ENCODE measurements at regions not wholly inside any gene's neighbourhood (a gene's known extent, or its start where the extent isn't known, plus 50 kb on each side); places are given as distances from the start of the nearest gene placed in this dataset.
"Not testable (repeated sequence)": the region's sequence is repeated elsewhere in the genome, so short reads cannot be mapped to it uniquely, and the experiment has no call there.

DNA sequence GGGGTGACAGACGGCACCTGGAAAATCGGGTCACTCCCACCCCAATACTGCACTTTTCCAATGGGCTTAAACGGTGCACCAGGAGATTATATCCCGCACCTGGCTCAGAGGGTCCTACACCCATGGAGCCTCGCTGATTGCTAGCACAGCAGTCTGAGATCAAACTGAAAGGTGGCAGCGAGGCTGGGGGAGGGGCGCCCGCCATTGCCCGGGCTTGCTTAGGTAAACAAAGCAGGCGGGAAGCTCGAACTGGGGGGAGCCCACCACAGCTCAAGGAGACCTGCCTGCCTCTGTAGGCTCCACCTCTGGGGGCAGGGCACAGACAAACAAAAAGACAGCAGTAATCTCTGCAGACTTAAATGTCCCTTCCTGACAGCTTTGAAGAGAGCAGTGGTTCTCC is 208.1 kb downstream of the SLC38A4 start:
- not testable (repeated sequence) for DNase-seq

DNA sequence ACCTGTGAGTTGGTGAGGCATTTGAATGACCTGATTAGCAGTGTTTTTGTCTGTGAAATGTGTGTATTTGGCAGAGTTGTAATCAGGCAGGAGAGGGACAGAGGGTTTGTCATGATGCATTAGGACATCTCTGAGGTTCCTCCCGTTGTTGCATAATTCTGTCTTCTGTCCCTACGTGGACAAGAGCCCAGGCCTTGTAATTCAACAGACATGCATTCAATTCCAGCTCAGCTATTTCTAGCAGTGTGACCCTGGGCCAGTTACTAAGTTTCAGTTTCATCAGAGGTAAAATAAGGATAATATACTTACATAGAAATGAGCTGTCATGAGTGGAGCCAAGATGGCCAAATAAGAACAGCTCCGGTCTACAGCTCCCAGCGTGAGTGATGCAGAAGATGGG is 208.6 kb downstream of the SLC38A4 start:
- no peak for DNase-seq

DNA sequence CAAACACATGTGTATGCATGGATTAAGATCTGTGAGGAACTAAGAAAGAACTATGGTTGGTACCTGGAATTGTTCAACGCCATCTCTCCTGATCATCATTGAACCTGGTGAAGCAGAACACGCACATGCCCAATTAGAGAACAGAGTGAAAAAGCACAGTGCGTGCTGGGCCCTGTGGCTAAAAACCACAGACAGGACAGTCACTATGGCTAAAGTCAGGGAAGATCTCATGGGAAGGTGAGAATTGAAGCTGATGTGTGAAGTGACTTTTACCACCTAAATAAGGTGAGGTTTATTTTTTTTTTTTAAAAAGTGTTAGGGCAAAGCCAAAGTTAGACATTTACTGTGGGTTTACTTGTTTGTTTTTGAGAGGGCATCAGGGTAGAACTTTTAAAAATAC is 215.0 kb downstream of the SLC38A4 start:
- no peak for DNase-seq

DNA sequence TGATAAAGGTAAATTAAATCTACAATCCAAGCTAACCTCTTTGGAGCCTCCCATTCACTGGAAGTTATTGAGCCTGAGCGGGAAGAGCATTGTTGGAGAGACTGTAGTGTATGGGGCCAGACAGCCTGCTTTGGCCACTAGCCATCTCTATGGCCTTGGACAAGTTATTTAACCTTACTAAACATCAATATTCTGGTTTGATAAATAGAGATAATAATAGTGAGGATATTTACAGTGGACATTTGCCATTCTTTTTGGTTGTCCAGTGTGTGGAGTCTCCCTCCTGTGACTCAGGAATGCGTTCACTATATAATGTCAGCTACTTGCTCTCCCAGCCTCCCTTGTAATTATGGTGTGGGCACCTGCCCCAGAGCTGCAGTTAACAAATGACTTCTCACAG is 216.1 kb downstream of the SLC38A4 start:
- no peak for DNase-seq

DNA sequence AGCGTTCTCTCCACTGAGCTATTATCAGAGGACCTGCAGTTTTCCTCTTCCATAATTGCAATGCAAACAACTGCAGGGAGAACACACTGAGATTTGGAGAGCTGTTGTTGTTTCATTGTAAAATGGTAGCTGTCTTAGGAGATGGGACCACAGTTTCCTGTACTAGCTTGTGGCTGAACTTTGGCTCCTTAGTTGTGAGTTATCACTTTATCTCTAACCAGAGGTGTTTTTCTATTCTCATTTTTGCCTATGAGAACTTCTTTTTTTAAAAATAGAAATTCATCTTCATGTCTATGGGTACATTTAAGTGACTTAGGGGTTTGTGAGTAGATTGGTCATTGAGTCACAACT is 216.5 kb downstream of the SLC38A4 start:
- DNase-seq = no peak

DNA sequence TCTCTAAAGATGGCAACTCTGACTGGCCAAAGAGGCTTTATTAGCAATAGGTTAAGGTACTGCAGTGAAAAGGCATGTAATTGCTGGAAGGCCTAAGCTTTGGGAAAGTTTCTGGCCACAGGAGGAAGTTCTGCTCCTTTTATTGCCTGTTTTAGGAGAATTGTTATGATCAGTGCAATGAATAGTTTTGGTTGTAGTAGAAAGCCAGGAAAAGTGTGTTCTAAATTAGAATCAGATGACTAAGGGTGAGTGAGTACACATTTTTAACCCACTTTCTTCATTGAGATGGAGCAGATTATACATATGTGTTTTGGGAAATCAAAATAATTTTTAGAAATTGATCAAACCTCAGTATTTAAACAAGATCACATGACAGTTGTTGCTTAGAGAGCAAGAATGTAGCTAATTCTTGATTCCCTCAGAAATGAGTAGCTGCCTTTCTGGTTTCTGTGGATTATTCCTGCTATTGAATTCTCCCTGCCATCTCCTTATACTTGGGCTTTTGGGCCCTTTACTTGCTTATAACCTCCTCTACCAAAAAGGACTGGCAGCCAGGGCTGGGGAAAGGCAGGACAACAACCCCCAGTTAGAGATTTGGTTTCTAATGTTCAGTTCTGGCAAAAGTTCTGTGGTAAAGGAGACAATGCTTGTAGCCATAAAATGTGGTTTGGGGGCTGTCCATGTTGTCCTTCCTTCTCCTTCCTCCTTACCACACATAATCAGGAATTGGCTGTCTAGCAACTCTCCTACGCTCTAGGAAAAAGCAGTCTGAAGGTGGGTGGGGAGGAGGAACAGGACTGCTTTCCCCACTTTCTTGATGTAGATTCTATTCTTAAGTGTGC is 217.1 kb downstream of the SLC38A4 start:
- DNase-seq = no peak

DNA sequence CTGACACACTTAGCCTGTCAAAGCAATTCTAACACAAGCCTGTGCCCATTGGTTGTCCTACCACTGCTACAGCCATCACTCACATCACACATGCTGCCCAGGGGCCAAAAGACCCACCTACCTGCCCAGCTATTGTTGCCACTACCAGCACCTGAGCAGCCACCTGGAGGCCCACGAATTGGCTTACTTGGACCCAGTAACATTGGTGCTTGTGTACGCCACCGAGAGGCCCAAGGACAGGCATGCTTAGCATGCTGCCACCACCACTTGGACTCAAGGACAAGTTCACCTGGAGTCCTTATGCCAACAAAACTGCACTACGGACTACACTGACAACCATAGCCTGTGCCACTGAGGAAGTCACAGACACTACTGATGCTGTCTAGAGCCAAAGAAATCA is 221.1 kb downstream of the SLC38A4 start:
- DNase-seq = no peak

DNA sequence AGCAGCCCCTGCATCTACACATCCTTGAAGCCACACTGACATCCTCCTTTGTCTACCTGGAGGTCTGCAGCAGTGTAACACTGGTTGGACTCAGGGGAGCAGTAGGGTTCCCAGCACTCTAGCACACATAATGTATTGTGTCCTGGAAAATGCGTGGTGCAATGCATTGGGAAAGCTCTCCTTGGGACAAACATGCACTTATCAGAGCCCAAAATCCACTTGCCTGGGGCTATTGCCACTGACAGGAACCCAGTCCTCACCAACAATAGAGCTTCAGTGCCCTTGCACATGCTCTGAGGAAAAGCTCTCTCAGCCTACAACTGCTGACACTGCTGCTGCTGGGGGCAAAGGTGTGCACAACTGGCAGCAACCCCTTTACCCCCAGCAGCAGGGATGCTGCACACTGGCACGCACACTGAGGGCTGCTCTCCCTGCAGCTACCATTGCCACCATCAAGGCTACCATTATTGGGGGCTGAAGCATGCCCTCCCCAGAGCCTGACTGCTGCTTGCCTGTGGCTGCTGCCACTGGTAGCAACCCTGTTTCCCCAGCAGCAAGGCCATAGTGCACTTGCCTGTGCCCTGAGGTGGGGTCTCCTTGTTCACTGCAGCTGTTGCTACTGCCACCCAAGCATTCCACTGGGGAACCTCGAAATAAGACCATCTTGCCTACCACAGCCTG is 221.9 kb downstream of the SLC38A4 start:
- no peak for DNase-seq

DNA sequence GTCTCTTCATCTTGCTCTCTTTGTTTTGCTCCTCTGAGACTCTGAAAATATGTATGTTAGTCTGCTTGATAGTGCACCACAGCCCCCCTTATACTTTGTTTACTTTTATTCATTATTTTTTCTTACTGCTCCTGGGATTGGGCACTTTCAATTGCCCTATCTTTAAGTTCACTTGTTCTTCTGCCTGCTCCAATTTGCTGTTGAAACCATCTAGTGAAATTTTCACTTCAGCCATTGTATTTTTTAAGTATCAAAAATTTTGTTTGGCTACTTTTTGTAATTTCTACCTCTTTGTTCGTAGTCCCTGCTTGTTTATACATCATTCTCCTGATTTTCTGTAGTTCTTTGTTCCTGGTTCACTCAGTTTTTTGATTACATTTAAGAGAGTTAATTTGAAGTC is 223.3 kb downstream of the SLC38A4 start:
- DNase-seq = no peak

DNA sequence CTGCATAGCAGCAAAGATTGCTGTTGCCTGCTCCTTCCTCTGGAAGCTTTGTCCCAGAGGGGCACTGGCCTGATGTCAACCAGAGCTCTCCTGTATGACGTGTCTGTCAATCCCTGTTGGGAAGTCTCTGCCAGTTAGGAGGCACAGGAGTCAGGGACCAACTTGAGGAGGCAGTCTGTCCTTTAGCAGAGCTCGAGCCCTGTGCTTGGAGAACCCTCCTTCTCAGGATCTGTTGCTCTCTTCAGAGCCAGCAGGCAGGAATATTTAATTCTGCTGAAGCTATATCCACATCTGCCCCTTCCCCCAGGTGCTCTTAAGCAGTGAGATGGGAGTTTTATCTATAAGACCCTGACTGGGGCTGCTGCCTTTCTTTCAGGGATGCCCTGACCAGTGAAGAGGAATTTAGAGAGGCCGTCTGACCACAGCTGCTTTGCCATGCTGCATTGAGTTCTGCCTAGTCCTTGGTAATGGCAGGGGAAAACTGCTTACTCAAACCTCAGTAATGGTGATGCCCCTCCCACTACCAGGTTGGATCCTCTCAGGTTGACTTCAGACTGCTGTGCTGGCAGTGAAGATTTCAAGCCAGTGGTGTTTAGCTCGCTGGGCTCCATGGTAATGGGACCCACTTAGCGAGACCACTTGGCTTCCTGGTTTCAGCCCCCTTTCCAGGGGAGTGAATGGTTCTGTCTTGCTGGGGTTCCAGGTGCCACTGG is 218.6 kb upstream of the SLC38A2 start:
- DNase-seq = no peak

DNA sequence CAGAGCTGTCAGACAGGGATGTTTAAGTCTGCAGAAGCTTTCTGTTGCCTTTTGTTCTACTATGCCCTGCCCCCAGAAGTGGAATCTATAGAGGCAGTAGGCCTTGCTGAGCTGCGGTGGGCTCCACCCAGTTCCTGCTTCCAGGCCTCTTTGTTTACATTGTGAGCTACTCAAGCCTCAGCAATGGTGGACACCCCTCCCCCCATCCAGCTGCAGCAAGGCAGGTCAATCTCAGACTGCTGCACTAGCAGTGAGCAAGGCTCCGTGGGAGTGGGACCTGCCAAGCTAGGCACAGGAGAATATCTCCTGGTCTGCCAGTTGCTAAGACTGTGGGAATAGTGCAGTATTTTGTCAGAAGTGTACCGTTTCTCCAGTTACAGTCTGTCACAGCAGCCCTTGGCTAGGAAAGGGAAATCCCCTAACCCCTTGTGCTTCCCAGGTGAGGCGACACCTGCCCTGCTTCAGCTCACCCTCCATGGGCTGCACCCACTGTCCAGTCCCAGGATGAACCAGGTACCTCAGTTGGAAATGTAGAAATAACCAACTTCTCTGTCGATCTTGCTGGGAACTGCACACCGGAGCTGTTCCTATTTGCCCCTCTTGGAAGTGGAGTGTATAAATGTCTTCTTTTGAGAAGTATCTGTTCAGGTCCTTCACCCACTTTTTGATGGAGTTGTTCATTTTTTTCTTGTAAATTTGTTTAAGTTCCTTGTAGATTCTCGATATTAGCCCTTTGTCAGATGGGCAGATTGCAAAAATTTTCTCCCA is 213.5 kb upstream of the SLC38A2 start:
- peak; percentile 11 for DNase-seq

DNA sequence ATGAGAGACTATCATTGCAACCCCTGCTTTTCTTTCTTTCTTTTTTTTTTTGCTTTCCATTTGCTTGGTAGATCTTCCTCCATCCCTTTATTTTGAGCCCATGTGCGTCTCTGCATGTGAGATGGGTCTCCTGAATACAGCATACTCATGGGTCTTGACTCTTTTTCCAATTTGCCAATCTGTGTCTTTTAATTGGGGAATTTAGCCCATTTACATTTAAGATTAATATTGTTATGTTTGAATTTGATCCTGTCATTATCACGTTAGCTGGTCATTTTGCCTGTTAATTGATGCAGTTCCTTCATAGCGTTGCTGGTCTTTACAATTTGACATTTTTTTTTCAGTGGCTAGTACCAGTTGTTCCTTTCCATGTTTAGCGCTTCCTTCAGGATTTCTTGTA is 211.5 kb upstream of the SLC38A2 start:
- not testable (repeated sequence) for DNase-seq

DNA sequence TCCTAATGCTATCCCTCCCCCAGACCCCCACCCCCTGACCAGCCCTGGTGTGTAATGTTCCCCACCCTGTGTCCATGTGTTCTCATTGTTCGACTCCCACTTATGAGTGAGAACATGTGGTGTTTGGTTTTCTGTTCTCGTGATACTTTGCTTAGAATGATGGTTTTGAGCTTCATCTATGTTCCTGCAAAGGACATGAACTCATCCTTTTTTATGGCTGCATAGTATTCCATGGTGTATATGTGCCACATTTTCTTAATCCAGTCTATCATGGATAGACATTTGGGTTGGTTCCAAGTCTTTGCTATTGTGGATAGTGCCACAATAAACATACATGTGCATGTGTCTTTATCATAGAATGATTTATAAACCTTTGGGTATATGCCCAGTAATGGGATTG is 209.4 kb upstream of the SLC38A2 start:
- DNase-seq = not testable (repeated sequence)

DNA sequence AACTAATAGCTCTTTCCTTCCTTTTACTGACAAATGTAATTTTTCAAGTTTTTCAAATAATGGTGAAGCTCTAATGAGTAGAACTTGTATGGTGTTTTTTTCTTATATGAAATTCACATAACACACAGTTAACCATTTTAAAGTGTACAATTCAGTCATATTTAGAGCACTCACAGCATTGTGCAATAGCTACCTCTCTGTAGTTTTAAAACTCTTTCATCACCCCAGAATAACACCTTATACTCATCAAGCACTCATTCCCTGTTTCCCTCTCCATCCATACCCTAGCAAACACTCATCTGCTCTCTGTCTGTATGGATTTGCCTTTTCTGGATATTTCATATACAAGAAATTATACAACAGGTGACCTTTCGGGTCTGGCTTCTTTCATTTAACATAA is 207.9 kb upstream of the SLC38A2 start:
- no peak for DNase-seq

DNA sequence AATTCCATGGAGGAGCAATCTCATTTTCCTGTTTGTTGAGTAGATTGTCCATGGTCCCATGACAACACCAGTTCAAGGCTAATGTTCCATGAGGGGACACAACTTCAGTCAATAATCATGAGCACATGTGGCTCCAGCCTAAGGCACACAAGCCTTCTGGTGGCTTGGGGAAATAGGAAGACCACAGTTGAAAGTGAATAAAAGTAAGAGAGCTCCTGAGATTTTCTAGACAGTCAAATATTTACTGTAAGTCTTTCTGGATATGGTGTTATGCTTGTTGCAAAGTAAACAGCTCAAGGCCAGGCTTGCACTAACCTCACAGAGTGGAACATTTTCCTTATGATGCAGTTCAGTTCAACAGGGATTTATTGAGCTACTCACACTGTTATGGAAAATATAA is 206.9 kb upstream of the SLC38A2 start:
- no peak for DNase-seq

DNA sequence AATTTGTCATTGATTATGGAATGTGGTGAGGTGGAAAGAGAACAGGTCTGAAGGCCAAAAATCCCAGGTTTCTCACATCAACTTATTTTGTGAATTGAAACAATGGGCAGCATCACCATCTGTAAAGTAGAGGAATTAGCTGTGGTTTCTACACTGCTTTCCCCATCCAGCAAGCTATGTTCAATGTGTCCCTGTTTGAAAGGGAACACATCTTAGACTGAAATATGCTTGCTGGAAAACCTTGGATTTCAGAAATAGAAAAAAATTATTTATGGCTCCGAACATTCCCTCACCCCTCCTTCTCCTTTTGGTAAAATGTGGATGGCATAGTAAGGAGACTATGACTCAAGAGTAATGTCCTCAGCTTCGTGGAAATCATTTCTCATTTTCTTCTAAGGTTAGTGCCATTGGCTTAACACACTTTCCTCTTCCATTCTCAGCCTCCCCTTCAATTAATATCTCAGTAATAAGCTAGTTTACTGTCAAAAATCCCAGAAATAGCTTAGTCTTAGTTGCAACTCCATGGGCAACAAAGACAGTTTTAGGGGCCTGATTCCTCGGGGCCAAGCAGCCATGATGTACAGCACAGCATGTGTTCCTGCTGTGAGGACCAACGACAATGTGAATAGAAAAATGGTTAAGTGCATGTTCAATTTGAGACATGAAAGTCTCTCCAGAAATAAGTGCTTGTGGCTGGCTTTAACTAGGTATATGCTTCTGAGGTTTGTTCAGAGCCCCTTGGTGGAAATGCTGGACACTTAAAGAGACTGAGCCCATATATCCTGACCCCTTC is 205.8 kb upstream of the SLC38A2 start:
- no peak for DNase-seq

DNA sequence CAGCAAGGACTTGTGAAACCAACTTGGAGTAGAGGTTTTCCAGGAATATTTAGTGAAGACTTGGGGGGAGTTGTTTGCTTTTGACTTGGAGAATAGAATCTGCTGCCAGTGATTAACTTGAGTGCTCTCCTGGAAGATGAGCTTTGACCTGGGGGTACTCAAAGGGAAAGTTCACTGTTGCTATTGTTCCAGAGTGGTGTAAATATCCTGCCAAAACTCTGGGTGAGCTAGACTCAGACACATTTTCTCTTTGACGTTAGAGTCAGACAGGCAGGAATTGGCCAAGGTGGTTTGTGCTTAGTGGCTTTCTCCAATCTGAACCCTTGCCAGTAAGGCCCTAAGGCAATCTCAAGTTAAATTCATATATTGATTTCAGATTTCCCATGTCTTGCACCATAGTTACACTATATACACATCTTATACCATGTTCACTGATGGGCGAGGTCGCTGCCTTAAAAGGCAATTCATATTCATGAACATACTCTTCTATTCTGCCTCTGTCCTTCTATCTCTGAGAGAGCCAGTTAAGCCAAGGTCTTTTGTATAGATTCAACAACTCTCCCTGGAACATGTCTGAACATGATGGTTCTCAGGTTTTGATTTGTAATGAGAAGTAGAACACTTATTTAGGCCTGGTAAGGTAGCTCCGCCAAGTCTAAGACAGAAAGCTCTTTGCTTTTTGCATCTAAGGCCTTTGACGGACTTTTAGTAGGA is 204.6 kb upstream of the SLC38A2 start:
- DNase-seq = no peak

DNA sequence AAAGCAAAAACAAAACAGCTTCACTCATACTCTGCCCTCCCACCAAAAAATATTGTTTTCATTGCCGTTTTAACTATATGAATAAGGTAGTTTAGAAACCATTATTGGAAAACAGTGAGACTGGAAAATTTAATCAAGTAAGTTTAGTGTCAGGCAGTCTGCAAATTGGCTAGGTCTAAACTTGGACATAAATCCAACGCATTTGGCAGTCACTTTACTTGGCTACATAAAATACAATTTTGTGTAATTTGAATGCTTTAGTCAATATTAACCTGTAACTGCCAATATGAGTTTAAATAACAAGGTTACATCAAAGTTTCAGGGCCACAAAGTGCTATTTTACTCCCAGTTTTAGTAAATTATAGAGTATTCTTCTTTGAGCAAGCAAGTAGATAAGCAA is 202.3 kb upstream of the SLC38A2 start:
- no peak for DNase-seq

DNA sequence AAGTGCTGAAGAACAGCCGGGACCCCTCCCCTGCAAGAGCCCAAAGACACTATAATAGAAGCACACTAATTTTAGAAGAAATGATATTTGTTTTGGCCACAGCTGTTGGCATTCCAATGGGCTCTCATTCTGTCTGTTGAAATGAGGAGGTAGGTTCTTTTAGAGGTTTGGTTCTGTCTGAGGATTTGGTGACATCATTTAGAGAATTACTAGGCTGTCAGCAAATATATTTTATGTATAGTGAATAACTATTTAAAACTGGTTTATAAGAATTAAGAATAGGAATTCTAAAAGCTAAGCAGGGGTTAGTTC is 200.7 kb upstream of the SLC38A2 start:
- DNase-seq = no peak

DNA sequence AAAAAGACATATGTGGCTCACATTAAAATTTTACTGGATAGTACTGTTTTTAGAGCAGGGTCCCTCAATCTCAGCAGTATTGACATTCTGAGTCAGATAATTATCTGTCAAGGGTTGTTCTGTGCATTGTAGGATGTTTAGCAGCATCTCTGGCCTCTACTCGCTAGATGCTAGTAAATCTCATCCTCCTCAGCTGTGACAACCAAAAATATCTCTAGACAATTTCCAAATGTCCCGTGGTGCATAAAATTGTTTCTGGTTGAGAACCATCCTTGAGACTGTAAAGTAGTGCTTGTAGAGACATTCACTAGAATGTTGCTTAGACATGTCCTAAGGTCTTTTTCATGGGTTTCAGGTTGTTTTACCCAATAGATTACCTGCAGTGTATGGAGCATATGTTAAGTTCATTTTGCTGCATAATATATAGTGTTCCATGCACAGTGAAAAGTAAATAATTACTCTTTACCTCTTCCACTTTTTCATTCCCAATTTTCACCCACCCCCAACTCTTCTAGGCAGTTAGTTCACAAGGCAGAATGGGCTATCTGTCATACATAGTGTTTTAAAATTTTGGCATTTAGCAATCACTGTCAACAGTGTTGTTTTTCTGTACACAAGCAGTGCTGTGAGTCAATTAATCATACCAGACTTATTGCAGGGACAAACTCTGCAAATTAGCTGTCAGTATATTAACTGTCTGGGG is 200.2 kb upstream of the SLC38A2 start:
- DNase-seq = no peak

DNA sequence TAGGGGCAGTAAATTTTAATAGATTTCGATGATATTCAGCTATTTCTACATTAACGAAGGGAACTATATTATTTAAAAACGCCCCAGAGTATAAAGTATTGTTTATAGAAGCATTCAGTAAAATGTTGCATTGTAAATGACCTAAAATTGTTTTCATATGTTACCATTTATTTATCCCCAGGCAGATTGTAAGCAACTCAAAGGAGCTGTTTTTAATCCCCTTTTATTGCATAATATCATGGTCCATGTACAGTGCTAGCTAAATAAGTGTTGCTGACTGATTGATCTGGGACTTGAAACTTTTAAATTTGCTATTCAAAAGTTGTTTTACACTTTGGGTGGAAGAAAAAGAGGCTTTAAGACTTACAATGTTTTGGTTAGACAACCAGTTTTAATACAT is 199.0 kb upstream of the SLC38A2 start:
- DNase-seq = no peak

All from stimulated activated CD4-positive, alpha-beta T cell treated with anti-CD3 and anti-CD28 coated beads, Interleukin-4, amount 100 ng/mL, for 24 hours (primary cell).